GM23338 (cell line): ENCODE measurements at regions not wholly inside any gene's neighbourhood (a gene's known extent, or its start where the extent isn't known, plus 50 kb on each side); places are given as distances from the start of the nearest gene placed in this dataset.

Source experiments
- ATAC-seq: fragments of 200-7000 bp; cut with Tn5 transposase; 3 replicates; pipeline ENCODE4 v1.9.1; 2020
- DNase-seq: peaks from one replicate; pipeline ENCODE4 v3.0.0-alpha.2; 2015; ENCODE audit warnings: low spot score
- H2AFZ ChIP-seq: fragments of 200-600 bp; sonication (generic); 2 replicates; pipeline ENCODE4 v1.8.0; 2016; ENCODE audit warnings: antibody characterized with exemption, mild to moderate bottlenecking, moderate library complexity
- H3F3A ChIP-seq: fragments of 200-600 bp; sonication (generic); replicated peaks from 2 replicates; pipeline ENCODE4 v1.8.0; 2017; ENCODE audit warnings: antibody characterized with exemption, mixed run types, low read depth
- H3K27ac ChIP-seq: fragments of 200-600 bp; sonication (generic); 2 replicates; pipeline ENCODE4 v1.6.1; 2016; ENCODE audit warnings: low read depth
- H3K27me3 ChIP-seq: fragments of 200-600 bp; sonication (generic); 2 replicates; pipeline ENCODE4 v1.8.0; 2016; ENCODE audit warnings: mild to moderate bottlenecking, mixed run types, moderate library complexity; ENCODE audit not compliant: insufficient read depth
- H3K36me3 ChIP-seq: fragments of 200-600 bp; sonication (generic); 2 replicates; pipeline ENCODE4 v1.8.0; 2016; ENCODE audit warnings: mild to moderate bottlenecking; ENCODE audit not compliant: insufficient read depth
- H3K4me1 ChIP-seq: fragments of 200-600 bp; sonication (generic); 2 replicates; pipeline ENCODE4 v1.8.0; 2016; ENCODE audit warnings: mild to moderate bottlenecking, moderate library complexity; ENCODE audit not compliant: insufficient read depth
- H3K4me2 ChIP-seq: fragments of 200-600 bp; sonication (generic); 2 replicates; pipeline ENCODE4 v1.7.1; 2017; ENCODE audit warnings: mixed run types
- H3K4me3 ChIP-seq: fragments of 200-600 bp; sonication (generic); 2 replicates; pipeline ENCODE4 v1.6.1; 2016; ENCODE audit warnings: mixed run types
- H3K79me2 ChIP-seq: fragments of 200-600 bp; sonication (generic); replicated peaks from 2 replicates; pipeline ENCODE4 v1.8.0; 2017; ENCODE audit warnings: mild to moderate bottlenecking; ENCODE audit not compliant: insufficient read depth
- H3K9me2 ChIP-seq: fragments of 200-600 bp; sonication (generic); 2 replicates; pipeline ENCODE4 v1.8.0; 2017; ENCODE audit not compliant: insufficient read depth
- H4K20me1 ChIP-seq: fragments of 200-600 bp; sonication (generic); replicated peaks from 2 replicates; pipeline ENCODE4 v1.8.0; 2017; ENCODE audit warnings: mild to moderate bottlenecking; ENCODE audit not compliant: insufficient read depth
- H3K27ac Mint-ChIP-seq: 2 replicates; pipeline ENCODE4 v1.8.0; 2020; ENCODE audit warnings: inconsistent platforms, mild to moderate bottlenecking, moderate library complexity, mixed read lengths
- H3K27me3 Mint-ChIP-seq: 3 replicates; pipeline ENCODE4 v1.8.0; 2022; ENCODE audit warnings: low read depth, mild to moderate bottlenecking, moderate library complexity, mixed read lengths, inconsistent platforms; ENCODE audit not compliant: insufficient read depth, poor library complexity
- H3K36me3 Mint-ChIP-seq: 3 replicates; pipeline ENCODE4 v1.8.0; 2021; ENCODE audit warnings: low read depth, mild to moderate bottlenecking, inconsistent platforms, moderate library complexity, mixed read lengths
- H3K4me1 Mint-ChIP-seq: 3 replicates; pipeline ENCODE4 v1.8.0; 2020; ENCODE audit warnings: mild to moderate bottlenecking, inconsistent platforms, mixed read lengths
- H3K4me3 Mint-ChIP-seq: 3 replicates; pipeline ENCODE4 v1.8.0; 2021; ENCODE audit warnings: moderate library complexity, mild to moderate bottlenecking, inconsistent platforms, mixed read lengths
- H3K9me3 Mint-ChIP-seq: 3 replicates; pipeline ENCODE4 v1.8.0; 2020; ENCODE audit warnings: moderate library complexity, mild to moderate bottlenecking, inconsistent platforms, mixed read lengths
- EZH2 ChIP-seq: fragments of 200-600 bp; sonication (generic); IDR thresholded peaks from one replicate; pipeline ENCODE4 v1.8.0; 2017; ENCODE audit warnings: antibody characterized with exemption, mild to moderate bottlenecking, low read depth; ENCODE audit not compliant: unreplicated experiment
- EZH2phosphoT487 ChIP-seq: fragments of 200-600 bp; sonication (generic); IDR thresholded peaks from one replicate; pipeline ENCODE4 v1.8.1; 2018; ENCODE audit warnings: antibody characterized with exemption; ENCODE audit not compliant: unreplicated experiment
- JUNB ChIP-seq: IDR thresholded peaks from one replicate; pipeline ENCODE4 v1.6.1; 2016; ENCODE audit warnings: antibody characterized with exemption; ENCODE audit not compliant: unreplicated experiment
- NANOG ChIP-seq: IDR thresholded peaks from 2 replicates; pipeline ENCODE4 v1.6.1; 2016; ENCODE audit warnings: antibody characterized with exemption, borderline replicate concordance
- POLR2AphosphoS5 ChIP-seq: IDR thresholded peaks from 2 replicates; pipeline ENCODE4 v1.6.1; 2016; ENCODE audit warnings: antibody characterized with exemption, low read depth
- STAT1 ChIP-seq: IDR thresholded peaks from one replicate; pipeline ENCODE4 v1.6.1; 2016; ENCODE audit warnings: antibody characterized with exemption; ENCODE audit not compliant: unreplicated experiment
- ZNF114 ChIP-seq: fragments of 250-450 bp; sonication (Bioruptor Pico); IDR thresholded peaks from 2 replicates; pipeline ENCODE4 v1.5.0; 2020; ENCODE audit warnings: mild to moderate bottlenecking, moderate library complexity
- TF ChIP-seq, protein P1 (sequence below), 2 experiments: fragments of 200-600 bp in 1 of 2; sonication (generic) in 1 of 2; conservative IDR thresholded peaks; 2 replicates each; pipeline versions ENCODE4 v1.5.1 to v1.6.1; 2016 to 2017; ENCODE audit warnings: antibody characterized with exemption in 2 of 2, low read depth in 2 of 2, mild to moderate bottlenecking in 2 of 2, moderate library complexity in 1 of 2
- TF ChIP-seq, protein P2 (sequence below): fragments of 250-450 bp; sonication (Bioruptor Pico); IDR thresholded peaks from 2 replicates; pipeline ENCODE4 v1.5.0; 2020; ENCODE audit warnings: mild to moderate bottlenecking, moderate library complexity
- TF ChIP-seq, protein P3 (sequence below): IDR thresholded peaks from 2 replicates; pipeline ENCODE4 v1.6.1; 2016; ENCODE audit warnings: antibody characterized with exemption
- TF ChIP-seq, protein P4 (sequence below): IDR thresholded peaks from one replicate; pipeline ENCODE4 v1.6.1; 2018; ENCODE audit warnings: antibody characterized with exemption; ENCODE audit not compliant: unreplicated experiment

DNA sequence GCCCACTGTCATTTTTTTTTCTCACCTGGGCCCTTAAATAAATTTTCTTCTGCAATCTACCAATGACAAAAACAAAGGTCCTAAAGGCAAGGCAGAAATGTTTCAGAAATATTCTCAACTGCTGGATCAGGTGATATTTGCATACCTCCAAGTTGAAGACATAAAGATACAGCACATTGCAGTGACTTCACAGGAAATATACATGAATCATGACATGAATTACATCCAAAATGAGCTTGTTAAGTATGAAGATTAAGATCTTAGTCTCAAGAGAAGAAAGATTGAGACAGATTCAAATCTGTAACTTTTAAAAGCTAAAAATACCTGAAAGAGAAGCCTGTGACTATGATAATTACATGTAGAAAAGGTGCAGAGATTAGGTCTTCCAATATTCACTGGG, 207.8 kb downstream of the SIPA1L2 start:
- Histone ChIP-seq H3K36me3 (0 out of 2 replicates have a peak, but pooled peaks cover 2% of the 10 kb centered on the region), H4K20me1 (no peaks in the 10 kb centered on the region), H3K4me3 (no peak overlapping the region), H3F3A (no peaks in the 10 kb centered on the region), H3K4me1 (no peaks in the 10 kb centered on the region), H3K79me2 (no peaks in the 10 kb centered on the region), H3K27ac (no peak overlapping the region), H3K4me2 (no peak overlapping the region), H3K9me2 (no peaks in the 10 kb centered on the region; the same call in 1 of the 2 replicates), H2AFZ (no peak overlapping the region), H3K27me3 (no peaks in the 10 kb centered on the region)
- TF ChIP-seq EZH2 (no peak), ZNF114 (no peak), EZH2phosphoT487 (no peak), STAT1 (no peak), NANOG (no peak), JUNB (no peak), POLR2AphosphoS5 (no peak)
- TF ChIP-seq, protein P1, sequence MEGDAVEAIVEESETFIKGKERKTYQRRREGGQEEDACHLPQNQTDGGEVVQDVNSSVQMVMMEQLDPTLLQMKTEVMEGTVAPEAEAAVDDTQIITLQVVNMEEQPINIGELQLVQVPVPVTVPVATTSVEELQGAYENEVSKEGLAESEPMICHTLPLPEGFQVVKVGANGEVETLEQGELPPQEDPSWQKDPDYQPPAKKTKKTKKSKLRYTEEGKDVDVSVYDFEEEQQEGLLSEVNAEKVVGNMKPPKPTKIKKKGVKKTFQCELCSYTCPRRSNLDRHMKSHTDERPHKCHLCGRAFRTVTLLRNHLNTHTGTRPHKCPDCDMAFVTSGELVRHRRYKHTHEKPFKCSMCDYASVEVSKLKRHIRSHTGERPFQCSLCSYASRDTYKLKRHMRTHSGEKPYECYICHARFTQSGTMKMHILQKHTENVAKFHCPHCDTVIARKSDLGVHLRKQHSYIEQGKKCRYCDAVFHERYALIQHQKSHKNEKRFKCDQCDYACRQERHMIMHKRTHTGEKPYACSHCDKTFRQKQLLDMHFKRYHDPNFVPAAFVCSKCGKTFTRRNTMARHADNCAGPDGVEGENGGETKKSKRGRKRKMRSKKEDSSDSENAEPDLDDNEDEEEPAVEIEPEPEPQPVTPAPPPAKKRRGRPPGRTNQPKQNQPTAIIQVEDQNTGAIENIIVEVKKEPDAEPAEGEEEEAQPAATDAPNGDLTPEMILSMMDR (conservative IDR thresholded peaks at IDR 0.05; ENCODE audit: low read depth in 2 of 2) = no peak
- TF ChIP-seq, protein P2, sequence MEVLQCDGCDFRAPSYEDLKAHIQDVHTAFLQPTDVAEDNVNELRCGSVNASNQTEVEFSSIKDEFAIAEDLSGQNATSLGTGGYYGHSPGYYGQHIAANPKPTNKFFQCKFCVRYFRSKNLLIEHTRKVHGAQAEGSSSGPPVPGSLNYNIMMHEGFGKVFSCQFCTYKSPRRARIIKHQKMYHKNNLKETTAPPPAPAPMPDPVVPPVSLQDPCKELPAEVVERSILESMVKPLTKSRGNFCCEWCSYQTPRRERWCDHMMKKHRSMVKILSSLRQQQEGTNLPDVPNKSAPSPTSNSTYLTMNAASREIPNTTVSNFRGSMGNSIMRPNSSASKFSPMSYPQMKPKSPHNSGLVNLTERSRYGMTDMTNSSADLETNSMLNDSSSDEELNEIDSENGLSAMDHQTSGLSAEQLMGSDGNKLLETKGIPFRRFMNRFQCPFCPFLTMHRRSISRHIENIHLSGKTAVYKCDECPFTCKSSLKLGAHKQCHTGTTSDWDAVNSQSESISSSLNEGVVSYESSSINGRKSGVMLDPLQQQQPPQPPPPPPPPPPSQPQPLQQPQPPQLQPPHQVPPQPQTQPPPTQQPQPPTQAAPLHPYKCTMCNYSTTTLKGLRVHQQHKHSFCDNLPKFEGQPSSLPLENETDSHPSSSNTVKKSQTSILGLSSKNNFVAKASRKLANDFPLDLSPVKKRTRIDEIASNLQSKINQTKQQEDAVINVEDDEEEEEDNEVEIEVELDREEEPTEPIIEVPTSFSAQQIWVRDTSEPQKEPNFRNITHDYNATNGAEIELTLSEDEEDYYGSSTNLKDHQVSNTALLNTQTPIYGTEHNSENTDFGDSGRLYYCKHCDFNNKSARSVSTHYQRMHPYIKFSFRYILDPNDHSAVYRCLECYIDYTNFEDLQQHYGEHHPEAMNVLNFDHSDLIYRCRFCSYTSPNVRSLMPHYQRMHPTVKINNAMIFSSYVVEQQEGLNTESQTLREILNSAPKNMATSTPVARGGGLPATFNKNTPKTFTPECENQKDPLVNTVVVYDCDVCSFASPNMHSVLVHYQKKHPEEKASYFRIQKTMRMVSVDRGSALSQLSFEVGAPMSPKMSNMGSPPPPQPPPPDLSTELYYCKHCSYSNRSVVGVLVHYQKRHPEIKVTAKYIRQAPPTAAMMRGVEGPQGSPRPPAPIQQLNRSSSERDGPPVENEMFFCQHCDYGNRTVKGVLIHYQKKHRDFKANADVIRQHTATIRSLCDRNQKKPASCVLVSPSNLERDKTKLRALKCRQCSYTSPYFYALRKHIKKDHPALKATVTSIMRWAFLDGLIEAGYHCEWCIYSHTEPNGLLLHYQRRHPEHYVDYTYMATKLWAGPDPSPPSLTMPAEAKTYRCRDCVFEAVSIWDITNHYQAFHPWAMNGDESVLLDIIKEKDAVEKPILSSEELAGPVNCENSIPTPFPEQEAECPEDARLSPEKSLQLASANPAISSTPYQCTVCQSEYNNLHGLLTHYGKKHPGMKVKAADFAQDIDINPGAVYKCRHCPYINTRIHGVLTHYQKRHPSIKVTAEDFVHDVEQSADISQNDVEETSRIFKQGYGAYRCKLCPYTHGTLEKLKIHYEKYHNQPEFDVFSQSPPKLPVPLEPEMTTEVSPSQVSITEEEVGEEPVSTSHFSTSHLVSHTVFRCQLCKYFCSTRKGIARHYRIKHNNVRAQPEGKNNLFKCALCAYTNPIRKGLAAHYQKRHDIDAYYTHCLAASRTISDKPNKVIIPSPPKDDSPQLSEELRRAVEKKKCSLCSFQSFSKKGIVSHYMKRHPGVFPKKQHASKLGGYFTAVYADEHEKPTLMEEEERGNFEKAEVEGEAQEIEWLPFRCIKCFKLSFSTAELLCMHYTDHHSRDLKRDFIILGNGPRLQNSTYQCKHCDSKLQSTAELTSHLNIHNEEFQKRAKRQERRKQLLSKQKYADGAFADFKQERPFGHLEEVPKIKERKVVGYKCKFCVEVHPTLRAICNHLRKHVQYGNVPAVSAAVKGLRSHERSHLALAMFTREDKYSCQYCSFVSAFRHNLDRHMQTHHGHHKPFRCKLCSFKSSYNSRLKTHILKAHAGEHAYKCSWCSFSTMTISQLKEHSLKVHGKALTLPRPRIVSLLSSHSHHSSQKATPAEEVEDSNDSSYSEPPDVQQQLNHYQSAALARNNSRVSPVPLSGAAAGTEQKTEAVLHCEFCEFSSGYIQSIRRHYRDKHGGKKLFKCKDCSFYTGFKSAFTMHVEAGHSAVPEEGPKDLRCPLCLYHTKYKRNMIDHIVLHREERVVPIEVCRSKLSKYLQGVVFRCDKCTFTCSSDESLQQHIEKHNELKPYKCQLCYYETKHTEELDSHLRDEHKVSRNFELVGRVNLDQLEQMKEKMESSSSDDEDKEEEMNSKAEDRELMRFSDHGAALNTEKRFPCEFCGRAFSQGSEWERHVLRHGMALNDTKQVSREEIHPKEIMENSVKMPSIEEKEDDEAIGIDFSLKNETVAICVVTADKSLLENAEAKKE = no peak
- TF ChIP-seq, protein P3, sequence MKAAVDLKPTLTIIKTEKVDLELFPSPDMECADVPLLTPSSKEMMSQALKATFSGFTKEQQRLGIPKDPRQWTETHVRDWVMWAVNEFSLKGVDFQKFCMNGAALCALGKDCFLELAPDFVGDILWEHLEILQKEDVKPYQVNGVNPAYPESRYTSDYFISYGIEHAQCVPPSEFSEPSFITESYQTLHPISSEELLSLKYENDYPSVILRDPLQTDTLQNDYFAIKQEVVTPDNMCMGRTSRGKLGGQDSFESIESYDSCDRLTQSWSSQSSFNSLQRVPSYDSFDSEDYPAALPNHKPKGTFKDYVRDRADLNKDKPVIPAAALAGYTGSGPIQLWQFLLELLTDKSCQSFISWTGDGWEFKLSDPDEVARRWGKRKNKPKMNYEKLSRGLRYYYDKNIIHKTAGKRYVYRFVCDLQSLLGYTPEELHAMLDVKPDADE = no peak
- TF ChIP-seq, protein P4, sequence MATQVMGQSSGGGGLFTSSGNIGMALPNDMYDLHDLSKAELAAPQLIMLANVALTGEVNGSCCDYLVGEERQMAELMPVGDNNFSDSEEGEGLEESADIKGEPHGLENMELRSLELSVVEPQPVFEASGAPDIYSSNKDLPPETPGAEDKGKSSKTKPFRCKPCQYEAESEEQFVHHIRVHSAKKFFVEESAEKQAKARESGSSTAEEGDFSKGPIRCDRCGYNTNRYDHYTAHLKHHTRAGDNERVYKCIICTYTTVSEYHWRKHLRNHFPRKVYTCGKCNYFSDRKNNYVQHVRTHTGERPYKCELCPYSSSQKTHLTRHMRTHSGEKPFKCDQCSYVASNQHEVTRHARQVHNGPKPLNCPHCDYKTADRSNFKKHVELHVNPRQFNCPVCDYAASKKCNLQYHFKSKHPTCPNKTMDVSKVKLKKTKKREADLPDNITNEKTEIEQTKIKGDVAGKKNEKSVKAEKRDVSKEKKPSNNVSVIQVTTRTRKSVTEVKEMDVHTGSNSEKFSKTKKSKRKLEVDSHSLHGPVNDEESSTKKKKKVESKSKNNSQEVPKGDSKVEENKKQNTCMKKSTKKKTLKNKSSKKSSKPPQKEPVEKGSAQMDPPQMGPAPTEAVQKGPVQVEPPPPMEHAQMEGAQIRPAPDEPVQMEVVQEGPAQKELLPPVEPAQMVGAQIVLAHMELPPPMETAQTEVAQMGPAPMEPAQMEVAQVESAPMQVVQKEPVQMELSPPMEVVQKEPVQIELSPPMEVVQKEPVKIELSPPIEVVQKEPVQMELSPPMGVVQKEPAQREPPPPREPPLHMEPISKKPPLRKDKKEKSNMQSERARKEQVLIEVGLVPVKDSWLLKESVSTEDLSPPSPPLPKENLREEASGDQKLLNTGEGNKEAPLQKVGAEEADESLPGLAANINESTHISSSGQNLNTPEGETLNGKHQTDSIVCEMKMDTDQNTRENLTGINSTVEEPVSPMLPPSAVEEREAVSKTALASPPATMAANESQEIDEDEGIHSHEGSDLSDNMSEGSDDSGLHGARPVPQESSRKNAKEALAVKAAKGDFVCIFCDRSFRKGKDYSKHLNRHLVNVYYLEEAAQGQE = no peak
- Mint-ChIP-seq H3K27ac (no peak overlapping the region), H3K9me3 (no peaks in the 10 kb centered on the region), H3K36me3 (peaks cover 5% of the 10 kb centered on the region; the same call in 2 of the 3 replicates), H3K4me1 (no peaks in the 10 kb centered on the region), H3K4me3 (no peak overlapping the region), H3K27me3 (no peaks in the 10 kb centered on the region)
- DNase-seq = no peak
- no peak for ATAC-seq
